Stomach (tissue), 8 donors: ENCODE measurements at regions not wholly inside any gene's neighbourhood (a gene's known extent, or its start where the extent isn't known, plus 50 kb on each side); places are given as distances from the start of the nearest gene placed in this dataset.

ENCODE experiments used
- DNase-seq, 2 donors: peaks; one replicate each; pipeline versions ENCODE4 v3.0.0 to v3.0.0-alpha.2; 2013 to 2019
- H3K27ac ChIP-seq, 5 donors: fragments of 200-600 bp in 4 of 5; sonication (generic) in 4 of 5; one replicate each; pipeline ENCODE4 v1.5.1; 2013 to 2019; ENCODE audit warnings: mild to moderate bottlenecking in 1 of 5, moderate library complexity in 1 of 5
- H3K27me3 ChIP-seq, 3 donors: fragments of 200-600 bp; sonication (generic); one replicate each; pipeline ENCODE4 v1.5.1; 2017 to 2019; ENCODE audit warnings: mixed run types in 1 of 3
- H3K36me3 ChIP-seq, 4 donors: fragments of 200-600 bp; sonication (generic); 1 replicate in 3 of 4; 2 replicates in 1 of 4; pipeline ENCODE4 v1.5.1; 2016 to 2019
- H3K4me1 ChIP-seq, 4 donors: fragments of 200-600 bp; sonication (generic); one replicate each; pipeline ENCODE4 v1.5.1; 2016 to 2019
- H3K4me3 ChIP-seq, 4 donors: fragments of 200-600 bp; sonication (generic) in 3 of 4; one replicate each; pipeline ENCODE4 v1.5.1; 2016 to 2019; ENCODE audit warnings: mild to moderate bottlenecking in 1 of 4
- H3K9me3 ChIP-seq, 4 donors: fragments of 200-600 bp; sonication (generic); one replicate each; pipeline ENCODE4 v1.5.1; 2016 to 2019
- EP300 ChIP-seq: sonication (generic); formaldehyde crosslinking; IDR thresholded peaks from one replicate; pipeline ENCODE4 v1.6.1; 2017; ENCODE audit warnings: antibody characterized with exemption
- POLR2A ChIP-seq, 4 donors: fragments of 450-650 bp; IDR thresholded peaks; one replicate each; pipeline ENCODE4 v1.6.1; 2016; ENCODE audit warnings: antibody characterized with exemption in 4 of 4, control low read depth in 2 of 4, mild to moderate bottlenecking in 1 of 4, moderate library complexity in 1 of 4
- POLR2AphosphoS5 ChIP-seq, 3 donors: sonication (generic); formaldehyde crosslinking; IDR thresholded peaks; one replicate each; pipeline ENCODE4 v1.6.1; 2016; ENCODE audit warnings: antibody characterized with exemption in 3 of 3
- WGBS, 5 donors: extraction: QIAGEN DNeasy Blood & Tissue Kit in 3 of 5; methylation state at CpG; one replicate each; pipeline versions ENCODE4 v1.1.5 to v1.1.7; 2013 to 2018; 5-methylcytosine and 5-hydroxymethylcytosine counted together
- intact Hi-C: fragments of 100-400 bp; cut with DNase I; formaldehyde crosslinking; loops from one replicate; pipeline ENCODE4 v1.15.1; 2023; ENCODE audit warnings: low total_unique reads
- TF ChIP-seq, protein P1 (sequence below), 7 experiments: fragments of 450-650 bp in 4 of 7; fragments of 200-600 bp in 3 of 7; sonication (generic) in 3 of 7; IDR thresholded peaks; one replicate each; pipeline ENCODE4 v1.5.1; 2016 to 2019; ENCODE audit warnings: antibody characterized with exemption in 7 of 7, control low read depth in 2 of 7, mild to moderate bottlenecking in 1 of 7
- donor health status: healthy with polysubstance abuse.
- donor health status: Bipolar disorder and iron deficiency.
- donor health status: healthy.

GRCh38 chr20:24783631-24784492 is 165.2 kb upstream of the CST7 start:
- peaks cover 0 to 7% (median 0%) of the 10 kb centered on the region in 3 donors for H3K27me3 ChIP-seq
- no peaks in the 10 kb centered on the region for H3K36me3 ChIP-seq
- DNase-seq = peak; percentile 30 to 37
- intact Hi-C loops = no loop called here
- H3K27ac ChIP-seq = no peak overlapping the region
- TF ChIP-seq, protein P1, sequence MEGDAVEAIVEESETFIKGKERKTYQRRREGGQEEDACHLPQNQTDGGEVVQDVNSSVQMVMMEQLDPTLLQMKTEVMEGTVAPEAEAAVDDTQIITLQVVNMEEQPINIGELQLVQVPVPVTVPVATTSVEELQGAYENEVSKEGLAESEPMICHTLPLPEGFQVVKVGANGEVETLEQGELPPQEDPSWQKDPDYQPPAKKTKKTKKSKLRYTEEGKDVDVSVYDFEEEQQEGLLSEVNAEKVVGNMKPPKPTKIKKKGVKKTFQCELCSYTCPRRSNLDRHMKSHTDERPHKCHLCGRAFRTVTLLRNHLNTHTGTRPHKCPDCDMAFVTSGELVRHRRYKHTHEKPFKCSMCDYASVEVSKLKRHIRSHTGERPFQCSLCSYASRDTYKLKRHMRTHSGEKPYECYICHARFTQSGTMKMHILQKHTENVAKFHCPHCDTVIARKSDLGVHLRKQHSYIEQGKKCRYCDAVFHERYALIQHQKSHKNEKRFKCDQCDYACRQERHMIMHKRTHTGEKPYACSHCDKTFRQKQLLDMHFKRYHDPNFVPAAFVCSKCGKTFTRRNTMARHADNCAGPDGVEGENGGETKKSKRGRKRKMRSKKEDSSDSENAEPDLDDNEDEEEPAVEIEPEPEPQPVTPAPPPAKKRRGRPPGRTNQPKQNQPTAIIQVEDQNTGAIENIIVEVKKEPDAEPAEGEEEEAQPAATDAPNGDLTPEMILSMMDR (IDR thresholded peaks at IDR 0.05) = peak in 2 of 7 experiments; percentile 25 to 30
- no peak for TF ChIP-seq POLR2A (IDR thresholded peaks at IDR 0.05)
- H3K9me3 ChIP-seq = no peaks in the 10 kb centered on the region
- 68 to 79% (median 73%) methylated on average over 6 to 9 of the region's 9 CpGs for WGBS, 5 donors
- no peak overlapping the region for H3K4me3 ChIP-seq
- peaks cover 0 to 4% (median 2%) of the 10 kb centered on the region in 4 donors for H3K4me1 ChIP-seq

DNA sequence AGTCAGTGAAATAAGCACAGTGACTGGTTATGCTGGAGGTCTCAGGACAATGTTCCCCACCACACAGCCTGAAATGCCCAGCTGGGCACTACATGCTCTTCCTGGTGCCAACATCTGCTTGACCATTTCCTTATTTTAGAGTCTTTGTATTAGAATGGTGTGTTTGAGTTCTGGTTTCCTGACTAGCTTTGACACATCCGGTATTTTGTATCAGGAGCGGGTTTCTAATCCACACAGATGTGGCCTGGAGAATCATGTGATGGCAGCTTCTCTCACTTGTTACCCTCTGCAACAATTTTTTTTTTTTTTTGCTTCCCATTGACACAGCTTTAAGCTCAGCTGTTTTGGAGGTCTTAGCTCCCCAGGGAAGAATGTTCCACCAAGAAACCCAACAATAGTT is 164.5 kb upstream of the CST7 start:
- no peak overlapping the region for H3K27ac ChIP-seq
- H3K4me1 ChIP-seq = no peaks in the 10 kb centered on the region
- intact Hi-C loops = no loop called here
- no peaks in the 10 kb centered on the region for H3K9me3 ChIP-seq
- no peak for DNase-seq
- H3K36me3 ChIP-seq = no peaks in the 10 kb centered on the region
- no peak for TF ChIP-seq POLR2A (IDR thresholded peaks at IDR 0.05)
- TF ChIP-seq POLR2AphosphoS5 (IDR thresholded peaks at IDR 0.05) = no peak
- TF ChIP-seq EP300 = no peak
- TF ChIP-seq, protein P1 (IDR thresholded peaks at IDR 0.05) = no peak
- H3K27me3 ChIP-seq = peaks cover 0 to 12% (median 0%) of the 10 kb centered on the region in 3 donors
- WGBS, 5 donors = 65 to 82% (median 78%) methylated on average over 2 of the region's 2 CpGs
- H3K4me3 ChIP-seq = no peak overlapping the region

DNA sequence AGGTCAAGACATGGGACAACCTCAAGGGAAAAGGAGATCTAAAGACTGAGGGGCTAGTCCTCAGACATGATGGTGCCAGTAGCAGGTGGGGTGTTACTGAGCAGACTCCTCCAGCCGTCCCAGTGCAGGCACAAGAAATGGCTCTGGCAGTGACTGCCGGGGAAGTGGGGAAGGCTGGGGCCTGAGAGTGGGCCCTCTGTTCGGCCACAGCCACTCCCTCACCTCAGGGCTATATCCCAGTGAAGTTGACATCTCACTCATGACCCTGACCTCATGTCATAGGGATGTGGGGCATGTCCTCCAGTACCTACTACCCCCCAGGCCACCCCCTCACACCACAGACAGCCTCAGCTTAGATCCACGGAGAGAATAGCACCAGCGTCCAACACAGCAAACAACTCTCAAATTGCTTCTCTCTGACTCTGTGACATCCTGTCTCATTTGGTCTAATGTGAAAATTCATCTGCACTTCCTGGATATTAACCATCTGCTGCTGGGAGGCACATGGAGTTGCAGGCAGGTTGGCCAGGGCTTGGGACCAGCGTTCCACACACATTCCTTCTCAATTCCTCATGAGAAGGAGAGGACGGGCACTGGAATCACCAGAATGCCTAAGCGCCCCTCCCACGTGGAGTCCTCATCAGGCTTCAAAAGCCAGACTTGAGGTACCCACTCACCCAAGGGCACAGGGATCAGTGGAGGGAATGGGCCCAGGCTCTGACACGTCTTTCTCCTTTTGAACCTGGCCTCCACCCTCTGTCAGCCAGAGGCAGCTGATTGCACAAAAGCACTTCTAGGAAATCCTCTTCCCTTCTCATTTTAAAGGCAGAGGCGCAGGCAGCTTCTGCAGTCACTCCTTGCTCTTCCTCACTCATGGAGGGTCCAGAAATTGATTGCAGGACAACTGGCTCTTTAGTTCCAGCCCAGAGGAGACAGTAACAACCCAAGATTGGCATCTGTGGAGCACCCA is 163.6 kb upstream of the CST7 start:
- H3K9me3 ChIP-seq = no peaks in the 10 kb centered on the region
- H3K27ac ChIP-seq = no peak overlapping the region
- WGBS, 5 donors = 62 to 83% (median 77%) methylated on average over 10 to 11 of the region's 11 CpGs
- H3K36me3 ChIP-seq = no peaks in the 10 kb centered on the region
- TF ChIP-seq POLR2AphosphoS5 (IDR thresholded peaks at IDR 0.05) = no peak
- TF ChIP-seq, protein P1 (IDR thresholded peaks at IDR 0.05) = no peak
- TF ChIP-seq EP300 = no peak
- no peak for TF ChIP-seq POLR2A (IDR thresholded peaks at IDR 0.05)
- no peaks in the 10 kb centered on the region for H3K4me1 ChIP-seq
- intact Hi-C loops = no loop called here
- peak in 1 of 2 donors; percentile 37 for DNase-seq
- H3K27me3 ChIP-seq = peaks cover 0 to 16% (median 0%) of the 10 kb centered on the region in 3 donors
- H3K4me3 ChIP-seq = no peak overlapping the region

DNA sequence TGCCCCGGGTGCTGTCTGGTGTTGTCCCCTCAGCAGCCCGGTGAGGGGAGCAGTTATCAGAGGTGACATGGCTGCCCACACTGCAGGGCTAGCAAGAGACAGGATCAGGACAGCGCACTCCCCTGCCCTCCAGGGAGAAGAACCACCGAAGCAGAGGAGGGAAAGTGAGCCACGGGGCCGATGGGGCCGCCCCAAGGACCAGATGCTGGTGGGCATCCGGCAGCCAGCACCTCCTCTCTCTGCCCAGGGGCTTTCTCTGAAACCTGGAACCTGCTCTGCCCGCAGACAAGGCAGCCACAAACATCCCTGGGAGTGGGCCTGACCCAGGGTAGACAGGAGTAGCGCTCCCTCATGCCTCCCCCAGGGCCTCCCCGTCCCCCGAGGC is 163.0 kb upstream of the CST7 start:
- intact Hi-C loops = no loop called here
- Histone ChIP-seq H3K4me3 (no peak overlapping the region), H3K36me3 (no peaks in the 10 kb centered on the region), H3K27ac (no peak overlapping the region), H3K4me1 (no peaks in the 10 kb centered on the region), H3K27me3 (peaks cover 0 to 11% (median 0%) of the 10 kb centered on the region in 3 donors), H3K9me3 (no peaks in the 10 kb centered on the region)
- no peak for TF ChIP-seq POLR2AphosphoS5 (IDR thresholded peaks at IDR 0.05)
- TF ChIP-seq EP300 = no peak
- TF ChIP-seq POLR2A (IDR thresholded peaks at IDR 0.05) = no peak
- TF ChIP-seq, protein P1 (IDR thresholded peaks at IDR 0.05) = no peak
- WGBS, 5 donors = 78 to 90% (median 83%) methylated on average over 11 to 12 of the region's 12 CpGs
- DNase-seq = no peak
